ENCODE measurements at regions not wholly inside any gene's neighbourhood (a gene's known extent, or its start where the extent isn't known, plus 50 kb on each side); places are given as distances from the start of the nearest gene placed in this dataset.

DNA sequence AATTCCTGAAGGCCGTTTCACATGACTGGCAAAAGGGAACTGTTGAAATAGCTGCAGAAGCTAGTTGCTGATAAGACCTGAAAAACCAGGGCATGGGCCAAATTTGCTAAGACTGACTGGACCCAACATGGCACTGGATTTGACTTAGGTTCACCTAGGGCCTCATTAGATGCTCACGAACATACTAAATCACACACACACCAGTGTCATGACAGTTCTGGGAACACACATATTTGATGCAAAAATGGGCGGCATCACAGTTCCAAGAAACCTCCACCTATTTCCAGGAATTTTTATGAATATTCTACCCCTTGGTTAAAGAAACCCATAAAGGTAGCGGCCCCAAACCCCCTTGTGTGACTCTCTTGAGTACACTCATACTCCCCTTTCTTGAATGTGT lies 99.6 kb upstream of the OBI1 start:
- H3K27ac ChIP-seq (ENCODE audit: low read depth, low read length): no peak overlapping the region
- no CpG with 5 or more reads among the region's 4 CpGs for WGBS (ENCODE audit: extremely low coverage, insufficient coverage, low lambda C conversion rate)
- DNase-seq: peak; percentile 17

DNA sequence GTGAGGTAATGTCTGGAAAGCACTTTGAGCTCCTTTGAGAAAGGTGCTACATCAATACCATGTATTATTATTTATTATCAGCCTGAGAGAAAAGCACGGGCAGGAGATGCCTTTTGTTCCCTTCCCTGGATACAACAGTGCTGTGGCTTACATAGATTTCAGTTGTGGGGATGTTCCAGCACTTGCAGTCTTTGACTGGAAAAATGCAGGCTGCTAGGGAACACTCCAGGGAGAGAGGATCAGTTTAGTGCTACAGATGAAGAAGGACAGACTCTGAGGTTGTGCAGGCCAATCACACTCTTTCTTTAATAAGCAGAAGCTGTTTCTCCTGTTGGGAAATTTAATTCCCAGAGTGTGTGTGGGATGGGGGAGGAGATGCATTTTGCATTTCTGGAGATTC lies 94.5 kb upstream of the OBI1 start:
- H4K8ac ChIP-seq (ENCODE audit: low read depth, low read length): no peak overlapping the region
- H3K79me2 ChIP-seq (ENCODE audit: control insufficient read depth, insufficient read depth, low read length): no peaks in the 10 kb centered on the region
- H3K56ac ChIP-seq (ENCODE audit: low read length): no peak overlapping the region
- DNase-seq: no peak
- no peaks in the 10 kb centered on the region for H3K36me3 ChIP-seq (ENCODE audit: control insufficient read depth, insufficient read depth, low read length)
- no peak overlapping the region for H3K4ac ChIP-seq (ENCODE audit: low read depth, low read length)
- no peak overlapping the region for H3K27ac ChIP-seq (ENCODE audit: low read depth, low read length)
- no peak overlapping the region for H2AK5ac ChIP-seq (ENCODE audit: low read length)
- no peak overlapping the region for H3K9ac ChIP-seq (ENCODE audit: low read length)
- H3K23ac ChIP-seq (ENCODE audit: low read length): no peak overlapping the region
- no peaks in the 10 kb centered on the region for H3K27me3 ChIP-seq (ENCODE audit: insufficient read depth, low read length, poor library complexity)
- H2BK15ac ChIP-seq (replicated peaks; ENCODE audit: low read depth): no peak overlapping the region
- H3K79me1 ChIP-seq (ENCODE audit: low read length): no peaks in the 10 kb centered on the region
- no peak overlapping the region for H3K4me3 ChIP-seq (ENCODE audit: low read length)
- no peak overlapping the region for H4K5ac ChIP-seq (ENCODE audit: low read length)
- H3K4me2 ChIP-seq (ENCODE audit: low read length): no peak overlapping the region
- H3K4me1 ChIP-seq (ENCODE audit: control insufficient read depth, low read depth, low read length): no peaks in the 10 kb centered on the region
- H2BK5ac ChIP-seq (ENCODE audit: low read length): no peak overlapping the region
- no peak overlapping the region for H3K18ac ChIP-seq (ENCODE audit: low read length)
- WGBS (ENCODE audit: extremely low coverage, insufficient coverage, low lambda C conversion rate): no CpG with 5 or more reads among the region's 1 CpG
- no peak overlapping the region for H2BK120ac ChIP-seq (ENCODE audit: low read depth, low read length)

More for the DNA sequence above, 99.6 kb upstream of the OBI1 start:
- Histone ChIP-seq H2BK15ac (replicated peaks; ENCODE audit: low read depth) (no peak overlapping the region), H3K4me2 (ENCODE audit: low read length) (no peak overlapping the region), H3K4ac (ENCODE audit: low read depth, low read length) (no peak overlapping the region), H3K79me1 (ENCODE audit: low read length) (no peaks in the 10 kb centered on the region), H3K9ac (ENCODE audit: low read length) (no peak overlapping the region), H3K27me3 (ENCODE audit: insufficient read depth, low read length, poor library complexity) (no peaks in the 10 kb centered on the region), H3K56ac (ENCODE audit: low read length) (no peak overlapping the region), H3K36me3 (ENCODE audit: control insufficient read depth, insufficient read depth, low read length) (no peaks in the 10 kb centered on the region), H3K79me2 (ENCODE audit: control insufficient read depth, insufficient read depth, low read length) (no peaks in the 10 kb centered on the region), H2BK5ac (ENCODE audit: low read length) (no peak overlapping the region), H4K5ac (ENCODE audit: low read length) (no peak overlapping the region), H3K18ac (ENCODE audit: low read length) (no peak overlapping the region), H2BK120ac (ENCODE audit: low read depth, low read length) (no peak overlapping the region), H3K4me1 (ENCODE audit: control insufficient read depth, low read depth, low read length) (no peaks in the 10 kb centered on the region), H3K23ac (ENCODE audit: low read length) (no peak overlapping the region), H2AK5ac (ENCODE audit: low read length) (no peak overlapping the region), H3K4me3 (ENCODE audit: low read length) (no peak overlapping the region), H4K8ac (ENCODE audit: low read depth, low read length) (no peak overlapping the region)

DNA sequence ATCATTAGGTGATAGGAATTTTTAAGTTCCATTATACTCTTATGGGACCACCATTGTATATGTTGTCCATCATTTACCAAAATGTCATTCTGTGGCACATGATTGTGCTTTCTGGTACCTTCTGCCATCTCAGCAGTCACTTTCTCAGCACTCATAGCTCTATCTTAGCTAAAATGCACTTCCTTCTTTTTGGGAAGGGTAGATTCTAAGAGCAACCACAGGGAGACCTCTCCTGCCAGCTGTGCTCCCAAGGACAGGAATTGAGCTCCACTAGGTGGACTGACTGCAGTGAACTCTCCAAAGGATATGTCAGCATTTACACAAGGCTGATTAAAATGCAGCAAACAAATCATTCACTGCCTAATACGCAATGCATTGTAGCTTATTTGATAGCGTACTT lies 91.8 kb upstream of the OBI1 start:
- Histone ChIP-seq H3K36me3 (ENCODE audit: control insufficient read depth, insufficient read depth, low read length) (no peaks in the 10 kb centered on the region), H4K8ac (ENCODE audit: low read depth, low read length) (no peak overlapping the region), H2BK5ac (ENCODE audit: low read length) (no peak overlapping the region), H3K4me2 (ENCODE audit: low read length) (no peak overlapping the region), H3K4me1 (ENCODE audit: control insufficient read depth, low read depth, low read length) (no peaks in the 10 kb centered on the region), H3K23ac (ENCODE audit: low read length) (no peak overlapping the region), H3K56ac (ENCODE audit: low read length) (no peak overlapping the region), H2AK5ac (ENCODE audit: low read length) (no peak overlapping the region), H2BK15ac (replicated peaks; ENCODE audit: low read depth) (no peak overlapping the region), H4K5ac (ENCODE audit: low read length) (no peak overlapping the region), H3K27ac (ENCODE audit: low read depth, low read length) (no peak overlapping the region), H3K4ac (ENCODE audit: low read depth, low read length) (no peak overlapping the region), H3K79me2 (ENCODE audit: control insufficient read depth, insufficient read depth, low read length) (no peaks in the 10 kb centered on the region), H3K18ac (ENCODE audit: low read length) (no peak overlapping the region), H3K4me3 (ENCODE audit: low read length) (no peak overlapping the region), H3K9ac (ENCODE audit: low read length) (no peak overlapping the region), H3K27me3 (ENCODE audit: insufficient read depth, low read length, poor library complexity) (no peaks in the 10 kb centered on the region), H2BK120ac (ENCODE audit: low read depth, low read length) (no peak overlapping the region), H3K79me1 (ENCODE audit: low read length) (no peaks in the 10 kb centered on the region)
- WGBS (ENCODE audit: extremely low coverage, insufficient coverage, low lambda C conversion rate): no CpG with 5 or more reads among the region's 2 CpGs
- DNase-seq: peak; percentile 30

GRCh38 chr13:78743973-78744372 lies 85.0 kb upstream of the OBI1 start:
- no peak overlapping the region for H2BK15ac ChIP-seq (replicated peaks; ENCODE audit: low read depth)
- no peak overlapping the region for H3K23ac ChIP-seq (ENCODE audit: low read length)
- no peak overlapping the region for H3K4me3 ChIP-seq (ENCODE audit: low read length)
- H3K27me3 ChIP-seq (ENCODE audit: insufficient read depth, low read length, poor library complexity): no peaks in the 10 kb centered on the region
- no peak overlapping the region for H3K18ac ChIP-seq (ENCODE audit: low read length)
- no peaks in the 10 kb centered on the region for H3K79me2 ChIP-seq (ENCODE audit: control insufficient read depth, insufficient read depth, low read length)
- H3K4me1 ChIP-seq (ENCODE audit: control insufficient read depth, low read depth, low read length): no peaks in the 10 kb centered on the region
- H4K5ac ChIP-seq (ENCODE audit: low read length): no peak overlapping the region
- H3K27ac ChIP-seq (ENCODE audit: low read depth, low read length): no peak overlapping the region
- no peak overlapping the region for H2BK120ac ChIP-seq (ENCODE audit: low read depth, low read length)
- H2BK5ac ChIP-seq (ENCODE audit: low read length): no peak overlapping the region
- WGBS (ENCODE audit: extremely low coverage, insufficient coverage, low lambda C conversion rate): no CpG with 5 or more reads among the region's 3 CpGs
- no peaks in the 10 kb centered on the region for H3K36me3 ChIP-seq (ENCODE audit: control insufficient read depth, insufficient read depth, low read length)
- H3K9ac ChIP-seq (ENCODE audit: low read length): no peak overlapping the region
- H2AK5ac ChIP-seq (ENCODE audit: low read length): no peak overlapping the region
- no peak overlapping the region for H3K56ac ChIP-seq (ENCODE audit: low read length)
- no peak overlapping the region for H3K4ac ChIP-seq (ENCODE audit: low read depth, low read length)
- H3K4me2 ChIP-seq (ENCODE audit: low read length): no peak overlapping the region
- DNase-seq: no peak
- no peak overlapping the region for H4K8ac ChIP-seq (ENCODE audit: low read depth, low read length)
- no peaks in the 10 kb centered on the region for H3K79me1 ChIP-seq (ENCODE audit: low read length)

- H3K23ac ChIP-seq (ENCODE audit: low read length): no peak overlapping the region
- no peak overlapping the region for H4K8ac ChIP-seq (ENCODE audit: low read depth, low read length)
- H3K27me3 ChIP-seq (ENCODE audit: insufficient read depth, low read length, poor library complexity): no peaks in the 10 kb centered on the region
- no peak overlapping the region for H3K9ac ChIP-seq (ENCODE audit: low read length)
- H3K18ac ChIP-seq (ENCODE audit: low read length): no peak overlapping the region
- no peaks in the 10 kb centered on the region for H3K4me1 ChIP-seq (ENCODE audit: control insufficient read depth, low read depth, low read length)
- no peak overlapping the region for H3K4ac ChIP-seq (ENCODE audit: low read depth, low read length)
- H4K5ac ChIP-seq (ENCODE audit: low read length): no peak overlapping the region
- no peaks in the 10 kb centered on the region for H3K79me1 ChIP-seq (ENCODE audit: low read length)
- no peak overlapping the region for H2AK5ac ChIP-seq (ENCODE audit: low read length)
- H3K4me3 ChIP-seq (ENCODE audit: low read length): no peak overlapping the region
- no peak for DNase-seq
- H3K36me3 ChIP-seq (ENCODE audit: control insufficient read depth, insufficient read depth, low read length): no peaks in the 10 kb centered on the region
- no peak overlapping the region for H3K27ac ChIP-seq (ENCODE audit: low read depth, low read length)
- no peaks in the 10 kb centered on the region for H3K79me2 ChIP-seq (ENCODE audit: control insufficient read depth, insufficient read depth, low read length)
- no peak overlapping the region for H2BK5ac ChIP-seq (ENCODE audit: low read length)
- no CpG with 5 or more reads among the region's 5 CpGs for WGBS (ENCODE audit: extremely low coverage, insufficient coverage, low lambda C conversion rate)
- no peak overlapping the region for H3K4me2 ChIP-seq (ENCODE audit: low read length)
- H3K56ac ChIP-seq (ENCODE audit: low read length): no peak overlapping the region
- no peak overlapping the region for H2BK120ac ChIP-seq (ENCODE audit: low read depth, low read length)
- no peak overlapping the region for H2BK15ac ChIP-seq (replicated peaks; ENCODE audit: low read depth)
Observed at GRCh38 chr13:78742659-78743058, 83.7 kb upstream of the OBI1 start.

- DNase-seq: no peak
- no peak overlapping the region for H3K56ac ChIP-seq (ENCODE audit: low read length)
- H3K27ac ChIP-seq (ENCODE audit: low read depth, low read length): no peak overlapping the region
- H3K18ac ChIP-seq (ENCODE audit: low read length): no peak overlapping the region
- H3K4me1 ChIP-seq (ENCODE audit: control insufficient read depth, low read depth, low read length): no peaks in the 10 kb centered on the region
- no peak overlapping the region for H4K5ac ChIP-seq (ENCODE audit: low read length)
- no peak overlapping the region for H3K23ac ChIP-seq (ENCODE audit: low read length)
- H3K4me2 ChIP-seq (ENCODE audit: low read length): no peak overlapping the region
- H3K9ac ChIP-seq (ENCODE audit: low read length): no peak overlapping the region
- H3K36me3 ChIP-seq (ENCODE audit: control insufficient read depth, insufficient read depth, low read length): no peaks in the 10 kb centered on the region
- H2BK15ac ChIP-seq (replicated peaks; ENCODE audit: low read depth): no peak overlapping the region
- H2AK5ac ChIP-seq (ENCODE audit: low read length): no peak overlapping the region
- H3K79me1 ChIP-seq (ENCODE audit: low read length): no peaks in the 10 kb centered on the region
- no peaks in the 10 kb centered on the region for H3K27me3 ChIP-seq (ENCODE audit: insufficient read depth, low read length, poor library complexity)
- no peak overlapping the region for H4K8ac ChIP-seq (ENCODE audit: low read depth, low read length)
- no peaks in the 10 kb centered on the region for H3K79me2 ChIP-seq (ENCODE audit: control insufficient read depth, insufficient read depth, low read length)
- H3K4ac ChIP-seq (ENCODE audit: low read depth, low read length): no peak overlapping the region
- no peak overlapping the region for H2BK5ac ChIP-seq (ENCODE audit: low read length)
- no peak overlapping the region for H2BK120ac ChIP-seq (ENCODE audit: low read depth, low read length)
- no peak overlapping the region for H3K4me3 ChIP-seq (ENCODE audit: low read length)
Observed at GRCh38 chr13:78736142-78736541, 77.2 kb upstream of the OBI1 start.
